ENCODE measurements at regions not wholly inside any gene's neighbourhood (a gene's known extent, or its start where the extent isn't known, plus 50 kb on each side); places are given as distances from the start of the nearest gene placed in this dataset.

- DNase-seq, result no peak
Measured at GRCh38 chr4:14059006-14059405, 431.5 kb upstream of the BOD1L1 start.

DNA sequence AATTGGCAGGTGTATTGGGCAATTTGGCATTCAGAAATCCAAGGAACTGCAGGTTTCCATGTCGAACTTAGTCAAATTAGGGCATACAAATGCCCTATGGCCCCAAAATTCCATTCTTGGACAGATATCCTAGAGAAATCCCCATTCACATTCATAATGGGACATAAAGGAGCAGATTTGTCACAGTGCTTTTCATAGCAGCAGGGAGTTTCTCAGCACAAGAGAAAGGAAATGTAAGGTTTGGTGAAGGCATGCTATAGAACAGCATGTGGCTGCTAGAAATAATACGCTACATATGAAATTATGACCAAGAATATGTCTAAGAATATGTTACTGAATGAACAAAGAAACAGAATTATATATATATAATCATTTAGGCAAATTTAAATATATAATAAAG, 437.5 kb upstream of the BOD1L1 start:
- DNase-seq, result no peak

GRCh38 chr4:14065406-14065805, 437.9 kb upstream of the BOD1L1 start:
- DNase-seq, result no peak

DNA sequence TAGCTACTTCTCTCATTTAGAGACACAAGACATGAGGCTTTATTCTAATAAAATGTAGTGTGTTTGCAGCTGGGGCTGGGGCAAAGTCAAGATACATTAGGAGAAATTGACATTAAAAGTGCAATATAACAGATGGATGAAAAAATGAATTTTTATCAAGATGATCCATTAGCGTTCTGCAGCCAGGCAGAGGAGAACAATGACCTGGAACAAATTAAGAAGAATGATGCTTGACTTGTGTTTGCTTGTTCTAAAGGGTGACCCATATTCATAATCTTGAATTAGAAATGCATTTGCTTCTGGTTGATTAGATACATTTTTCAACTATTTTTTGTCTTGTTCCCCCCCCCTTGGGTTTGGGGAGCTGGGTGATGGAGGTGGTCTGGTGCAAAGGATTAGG, 439.5 kb upstream of the BOD1L1 start:
- DNase-seq, result no peak

- no peak for DNase-seq
Measured at GRCh38 chr4:14069886-14070285, 442.4 kb upstream of the BOD1L1 start.

DNA sequence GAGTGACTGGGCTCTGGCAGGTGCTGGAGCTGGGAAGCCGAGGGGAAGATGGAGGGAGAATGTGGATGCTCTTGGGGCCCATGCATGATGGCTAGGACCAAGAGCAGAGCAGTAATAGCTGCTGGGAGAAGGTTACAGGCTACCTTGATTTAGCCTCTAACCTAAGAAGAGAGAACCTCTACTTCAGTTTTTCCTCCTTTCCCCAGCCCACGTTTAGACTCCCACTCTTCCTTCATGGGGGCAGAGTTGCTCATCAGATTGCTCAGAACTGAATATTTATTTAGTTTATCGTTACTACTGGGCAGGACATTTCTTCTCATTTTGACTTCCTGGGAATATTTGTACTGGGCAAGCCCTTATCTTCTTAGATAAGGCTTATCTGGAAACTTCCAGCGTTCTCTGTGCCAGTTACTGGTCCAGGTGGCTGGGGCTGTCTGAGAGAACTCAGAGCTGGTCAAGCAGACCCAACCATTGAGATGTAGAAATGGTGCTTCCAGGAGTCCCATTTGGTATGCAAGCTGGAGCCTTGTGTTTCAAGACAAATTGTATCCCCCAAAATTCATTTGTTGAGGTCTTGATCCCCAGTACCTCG, 442.9 kb upstream of the BOD1L1 start:
- DNase-seq, result no peak

GRCh38 chr4:14072506-14072905, 445.0 kb upstream of the BOD1L1 start:
- no peak for DNase-seq

GRCh38 chr4:14076776-14077175, 449.3 kb upstream of the BOD1L1 start:
- no peak for DNase-seq

- no peak for DNase-seq
Measured at GRCh38 chr4:14078326-14078725, 450.8 kb upstream of the BOD1L1 start.

- no peak for DNase-seq
Measured at GRCh38 chr4:14079601-14080000, 452.1 kb upstream of the BOD1L1 start.

DNA sequence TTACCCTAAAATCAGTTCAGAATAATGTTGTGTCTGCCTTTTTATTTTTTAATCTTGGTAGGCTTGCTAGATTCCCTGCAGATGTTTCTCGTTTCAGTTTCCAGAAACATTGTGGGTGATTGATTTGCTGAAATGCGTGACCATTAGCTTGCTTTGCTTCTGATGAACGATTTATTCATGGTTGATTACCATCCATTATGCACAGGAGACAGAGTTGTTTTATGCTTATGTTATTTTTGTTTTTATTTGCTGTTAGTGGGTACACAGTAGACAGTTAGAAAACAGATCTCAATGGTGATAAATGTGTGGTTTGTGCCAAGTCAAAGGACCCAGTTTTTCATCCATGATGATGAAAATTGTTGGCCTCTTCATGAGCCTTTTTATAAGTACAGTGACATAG, 455.6 kb upstream of the BOD1L1 start:
- no peak for DNase-seq

- DNase-seq, result no peak
Measured at GRCh38 chr4:14084598-14084997, 457.1 kb upstream of the BOD1L1 start.

GRCh38 chr4:14087459-14087858, 459.9 kb upstream of the BOD1L1 start:
- DNase-seq, result no peak

GRCh38 chr4:14087921-14088320, 460.4 kb upstream of the BOD1L1 start:
- no peak for DNase-seq

DNA sequence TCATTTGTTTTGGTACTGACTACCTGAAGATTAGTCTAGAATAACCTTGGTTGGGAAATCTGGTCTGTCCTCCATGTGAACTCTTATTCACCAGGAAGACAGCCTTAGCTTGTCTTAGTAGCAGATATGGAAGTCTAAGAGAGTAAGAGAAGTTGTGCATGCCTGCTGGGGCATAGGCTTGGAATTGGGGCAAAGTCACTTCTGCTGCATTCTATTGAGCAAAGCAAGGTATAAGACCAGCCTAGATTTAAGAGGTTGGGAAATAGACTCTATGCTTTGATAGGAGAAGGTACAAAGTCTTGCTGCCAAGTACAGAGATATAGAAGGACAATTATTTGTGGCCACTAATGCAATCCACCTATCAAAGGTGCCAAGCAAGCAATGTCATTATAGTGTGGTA, 464.0 kb upstream of the BOD1L1 start:
- no peak for DNase-seq

- DNase-seq, result no peak
Measured at GRCh38 chr4:14091966-14092365, 464.4 kb upstream of the BOD1L1 start.

GRCh38 chr4:14092741-14093140, 465.2 kb upstream of the BOD1L1 start:
- DNase-seq, result no peak

GRCh38 chr4:14095831-14096230, 468.3 kb upstream of the BOD1L1 start:
- DNase-seq, result no peak

DNA sequence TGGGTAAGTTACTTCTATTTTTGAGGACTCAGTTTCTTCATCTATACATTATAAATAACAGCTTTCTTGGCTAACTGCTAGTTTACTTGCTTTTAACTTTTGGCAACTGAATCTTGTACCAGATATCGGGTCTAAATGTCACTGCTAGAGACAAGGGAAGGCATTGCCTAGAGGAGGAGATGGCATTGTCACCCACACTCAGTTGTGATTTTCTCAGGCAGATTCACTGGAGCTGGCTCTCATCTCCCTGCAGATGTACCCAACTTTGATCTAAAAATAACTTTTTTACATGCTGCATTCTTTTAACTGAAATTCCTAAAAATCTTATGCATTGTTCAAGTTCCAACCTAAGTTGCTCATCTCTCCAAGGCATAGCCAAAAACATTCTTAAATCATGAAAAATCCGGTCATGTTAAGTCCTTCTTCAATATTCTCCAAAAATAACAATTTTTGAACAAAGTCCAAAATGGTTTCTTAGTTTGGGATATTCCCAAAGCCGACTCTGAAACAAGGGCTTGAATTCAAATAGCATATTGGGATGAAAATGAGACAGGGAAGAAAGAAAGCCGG, 469.0 kb upstream of the BOD1L1 start:
- no peak for DNase-seq

GRCh38 chr4:14100349-14100748, 472.8 kb upstream of the BOD1L1 start:
- no peak for DNase-seq

DNA sequence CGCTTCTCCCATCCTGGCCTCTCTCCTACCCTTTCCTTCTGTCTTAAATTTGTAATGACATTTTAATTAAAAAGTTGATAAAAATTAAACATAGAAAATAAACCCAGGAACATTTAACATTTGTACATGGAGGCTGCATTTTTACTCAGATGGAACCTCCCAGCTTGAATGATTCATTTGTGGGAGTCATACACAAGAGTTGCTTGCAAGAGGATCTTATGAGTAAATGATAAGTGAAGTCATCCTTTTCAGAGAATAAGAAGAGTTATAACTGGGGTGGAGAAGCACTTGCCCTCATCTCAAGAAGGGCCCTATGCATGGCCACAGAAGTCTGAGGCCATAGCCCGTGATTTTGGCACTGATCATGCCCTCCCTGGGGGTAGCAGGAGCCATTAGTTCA, 482.9 kb upstream of the BOD1L1 start:
- DNase-seq, result no peak

DNA sequence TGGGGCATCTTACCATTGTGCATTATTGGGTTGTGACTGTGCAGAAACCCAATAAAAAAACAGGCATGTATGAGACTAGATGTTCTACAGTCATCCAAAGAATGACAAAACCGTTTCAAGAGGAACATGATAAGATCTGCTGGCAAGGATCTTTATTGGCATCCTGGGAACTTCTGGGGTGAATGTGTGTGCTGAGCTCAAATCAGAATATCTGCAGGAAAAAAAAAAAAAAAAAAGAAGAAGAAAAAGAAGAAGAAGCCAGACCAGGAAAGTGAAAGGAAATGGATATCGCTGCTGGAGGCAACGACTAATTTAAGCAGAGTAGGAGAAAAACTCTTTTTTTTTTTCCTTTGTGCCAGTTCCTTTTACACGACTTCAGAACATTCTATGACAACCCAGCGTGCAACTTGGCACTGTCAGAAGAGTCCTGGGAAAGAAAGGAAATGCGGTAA, 484.2 kb upstream of the BOD1L1 start:
- DNase-seq, result no peak

GRCh38 chr4:14115106-14115505, 487.6 kb upstream of the BOD1L1 start:
- DNase-seq, result no peak

- DNase-seq, result no peak
Measured at GRCh38 chr4:14117575-14118238, 490.2 kb upstream of the BOD1L1 start.

GRCh38 chr4:14124816-14125215, 497.3 kb upstream of the BOD1L1 start:
- no peak for DNase-seq
